ENCODE measurements at regions not wholly inside any gene's neighbourhood (a gene's known extent, or its start where the extent isn't known, plus 50 kb on each side); places are given as distances from the start of the nearest gene placed in this dataset.

- H3K4me1 ChIP-seq: no peaks in the 10 kb centered on the region
- no peaks in the 10 kb centered on the region for H3K36me3 ChIP-seq
- intact Hi-C loops (cut with DNase I): no loop called here
- no peak overlapping the region for H3K9ac ChIP-seq (ENCODE audit: low read depth in 2 of 2, low read length in 2 of 2)
- no peak overlapping the region for H3K4me3 ChIP-seq
- no peak for TF ChIP-seq CTCF (IDR thresholded peaks at IDR 0.05)
- H3K27me3 ChIP-seq: no peaks in the 10 kb centered on the region
- H3K9me3 ChIP-seq: no peaks in the 10 kb centered on the region
- no peak overlapping the region for H3K27ac ChIP-seq
- DNase-seq: no peak
Observed at GRCh38 chr12:11573880-11574279, 75.6 kb upstream of the ETV6 start.

- Histone ChIP-seq H3K4me3 (no peak overlapping the region), H3K36me3 (no peaks in the 10 kb centered on the region), H3K9ac (ENCODE audit: low read depth in 2 of 2, low read length in 2 of 2) (no peak overlapping the region), H3K27me3 (no peaks in the 10 kb centered on the region), H3K27ac (no peak overlapping the region), H3K9me3 (no peaks in the 10 kb centered on the region), H3K4me1 (no peaks in the 10 kb centered on the region)
- no peak for TF ChIP-seq CTCF (IDR thresholded peaks at IDR 0.05)
- intact Hi-C loops (cut with DNase I): no loop called here
- peak; percentile 33 for DNase-seq
Observed at GRCh38 chr12:11576104-11576503, 73.4 kb upstream of the ETV6 start.

- no peak for DNase-seq
- no peaks in the 10 kb centered on the region for H3K36me3 ChIP-seq
- H3K9me3 ChIP-seq: no peaks in the 10 kb centered on the region
- H3K27ac ChIP-seq: no peak overlapping the region
- no peak overlapping the region for H3K4me3 ChIP-seq
- no peak overlapping the region for H3K9ac ChIP-seq (ENCODE audit: low read depth in 2 of 2, low read length in 2 of 2)
- no peak for TF ChIP-seq CTCF (IDR thresholded peaks at IDR 0.05)
- no peaks in the 10 kb centered on the region for H3K4me1 ChIP-seq
- intact Hi-C loops (cut with DNase I): no loop called here
- H3K27me3 ChIP-seq: no peaks in the 10 kb centered on the region
Observed at GRCh38 chr12:11577658-11578260, 71.7 kb upstream of the ETV6 start.

- Histone ChIP-seq H3K4me3 (no peak overlapping the region), H3K36me3 (no peaks in the 10 kb centered on the region), H3K9ac (ENCODE audit: low read depth in 2 of 2, low read length in 2 of 2) (no peak overlapping the region), H3K4me1 (no peaks in the 10 kb centered on the region), H3K27ac (no peak overlapping the region), H3K9me3 (no peaks in the 10 kb centered on the region), H3K27me3 (no peaks in the 10 kb centered on the region)
- intact Hi-C loops (cut with DNase I): no loop called here
- TF ChIP-seq CTCF (IDR thresholded peaks at IDR 0.05): no peak
- DNase-seq: no peak
Observed at GRCh38 chr12:11578461-11578993, 70.9 kb upstream of the ETV6 start.

- Histone ChIP-seq H3K27ac (no peak overlapping the region), H3K36me3 (no peaks in the 10 kb centered on the region), H3K4me3 (no peak overlapping the region), H3K9ac (ENCODE audit: low read depth in 2 of 2, low read length in 2 of 2) (no peak overlapping the region), H3K9me3 (no peaks in the 10 kb centered on the region), H3K4me1 (no peaks in the 10 kb centered on the region), H3K27me3 (no peaks in the 10 kb centered on the region)
- intact Hi-C loops (cut with DNase I): loop anchor here (2.0 to 10.0 kb wide), 2 partner anchors 455 to 755 kb away; no protein-coding TSS in a partner anchor
- no peak for TF ChIP-seq CTCF (IDR thresholded peaks at IDR 0.05)
- DNase-seq: peak; percentile 24
Observed at GRCh38 chr12:11580125-11580751, 69.2 kb upstream of the ETV6 start.
